ENCODE measurements at regions not wholly inside any gene's neighbourhood (a gene's known extent, or its start where the extent isn't known, plus 50 kb on each side); places are given as distances from the start of the nearest gene placed in this dataset.
"Not testable (repeated sequence)": the region's sequence is repeated elsewhere in the genome, so short reads cannot be mapped to it uniquely, and the experiment has no call there.

DNA sequence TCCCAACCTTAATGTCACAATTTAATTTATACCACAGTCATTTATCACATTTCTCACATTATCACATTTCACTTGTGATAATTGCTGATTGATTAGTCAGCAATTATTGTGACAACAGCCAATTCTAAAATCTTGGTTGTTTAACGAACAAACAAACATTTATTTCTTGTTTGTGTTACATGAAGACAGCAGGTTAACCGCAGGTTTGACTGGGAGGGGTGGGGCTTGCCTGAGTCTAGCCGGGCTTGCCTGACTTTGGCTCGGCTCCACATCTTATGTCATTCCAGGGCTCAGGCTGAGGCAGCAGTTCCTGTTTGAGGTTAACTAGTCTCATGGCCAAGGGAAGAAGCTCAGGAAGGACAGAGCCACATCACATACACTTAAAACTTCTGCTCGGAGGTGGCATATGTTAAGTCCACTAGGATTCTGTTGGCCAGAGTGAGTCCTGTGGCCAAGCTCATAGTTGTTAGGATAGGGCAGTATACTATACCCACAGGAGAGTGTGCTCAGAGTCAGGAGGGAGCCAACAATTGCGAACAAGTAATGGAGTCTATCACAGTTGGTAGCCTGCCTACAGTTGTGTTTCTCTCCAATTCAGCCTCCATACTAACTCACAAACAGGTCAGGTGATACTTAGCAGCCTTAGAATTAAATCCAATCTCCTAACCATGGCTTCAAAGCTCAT, 90.0 kb upstream of the IFNGR1 start:
- peak; percentile 66 for DNase-seq (ENCODE audit: low spot score)

DNA sequence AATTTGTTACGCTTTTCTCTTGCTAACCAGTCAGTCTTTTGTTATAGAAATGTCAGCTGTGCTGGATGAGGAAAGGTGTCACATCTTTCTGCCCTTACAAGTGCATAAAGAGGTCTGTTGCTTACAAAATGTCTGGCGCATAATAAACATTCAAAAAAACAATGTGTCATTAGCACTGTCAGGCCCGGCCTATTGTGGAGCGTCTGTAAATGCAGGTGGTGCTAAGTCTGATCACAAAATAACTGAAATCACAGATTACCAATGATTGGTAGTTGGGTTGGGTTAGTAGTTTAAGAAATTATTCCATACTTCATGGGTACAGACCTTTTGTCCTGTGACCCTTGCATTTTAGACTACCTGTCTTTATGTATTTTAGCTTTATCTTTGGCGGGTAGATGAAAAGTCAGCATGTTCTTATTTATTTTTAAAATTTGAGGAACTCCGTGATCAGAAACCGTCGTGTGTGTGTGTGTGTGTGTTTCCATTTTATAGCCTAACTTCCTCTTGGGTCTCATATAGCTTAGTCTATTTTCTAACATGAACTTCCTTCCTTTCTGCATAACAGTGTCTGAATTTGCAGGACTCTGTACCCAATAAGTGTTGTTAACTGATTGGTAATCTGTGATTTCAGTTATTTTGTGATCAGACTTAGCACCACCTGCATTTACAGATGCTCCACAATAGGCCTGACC, 88.1 kb upstream of the IFNGR1 start:
- DNase-seq (ENCODE audit: low spot score): no peak

DNA sequence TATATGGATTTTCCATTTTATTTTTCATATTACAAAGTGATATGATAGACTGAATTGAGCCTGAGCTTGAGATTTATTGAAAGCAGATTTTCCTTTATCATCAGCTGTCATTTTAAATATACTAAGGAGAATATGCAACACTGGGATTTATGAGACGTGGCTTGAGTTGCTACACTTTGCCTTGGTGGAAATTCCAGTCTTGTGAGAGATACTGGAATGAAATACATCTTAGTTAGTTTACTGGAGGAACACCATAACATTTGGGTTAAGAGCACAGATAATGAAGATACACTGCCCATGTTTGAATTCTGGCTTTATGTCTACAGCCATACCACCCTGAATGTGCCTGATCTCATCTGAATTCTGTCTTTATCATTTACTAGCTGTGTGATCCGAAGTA, 86.5 kb upstream of the IFNGR1 start:
- no peak for DNase-seq (ENCODE audit: low spot score)

DNA sequence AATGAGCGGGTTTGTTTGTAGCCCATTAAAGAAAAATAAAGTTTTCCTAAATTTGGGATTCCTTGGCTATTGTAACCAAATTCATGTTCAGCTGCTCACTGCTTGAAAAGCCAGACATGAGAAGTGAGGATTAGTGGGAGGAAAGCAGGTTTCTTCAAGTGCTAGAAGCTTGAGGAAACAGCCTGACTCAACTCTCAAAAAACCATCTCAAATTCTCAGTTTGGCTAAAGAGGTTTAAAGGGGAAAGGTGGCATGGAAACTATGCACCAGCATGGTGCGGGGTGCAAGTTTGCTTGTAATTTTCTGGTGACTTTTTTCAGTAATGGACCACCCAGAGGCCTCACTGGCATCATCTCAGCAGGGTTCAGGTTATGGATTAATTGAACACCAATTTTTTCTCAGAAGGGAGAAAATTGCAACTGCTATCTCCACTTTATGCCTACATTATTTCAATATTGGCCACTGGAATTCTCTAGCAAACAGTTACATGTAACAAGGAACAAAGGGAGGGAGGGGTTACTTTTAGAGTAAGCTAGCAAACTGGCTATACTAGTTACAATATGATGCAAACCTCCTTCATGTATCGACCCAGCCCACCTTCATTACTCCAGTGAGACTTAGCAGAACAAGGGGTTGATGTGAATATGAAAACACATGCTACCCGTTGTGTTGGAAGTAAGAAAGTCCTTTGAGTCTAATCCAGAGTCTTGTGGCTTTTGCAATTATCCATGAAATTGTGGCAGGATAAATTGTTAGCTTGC, 85.0 kb upstream of the IFNGR1 start:
- no peak for DNase-seq (ENCODE audit: low spot score)

DNA sequence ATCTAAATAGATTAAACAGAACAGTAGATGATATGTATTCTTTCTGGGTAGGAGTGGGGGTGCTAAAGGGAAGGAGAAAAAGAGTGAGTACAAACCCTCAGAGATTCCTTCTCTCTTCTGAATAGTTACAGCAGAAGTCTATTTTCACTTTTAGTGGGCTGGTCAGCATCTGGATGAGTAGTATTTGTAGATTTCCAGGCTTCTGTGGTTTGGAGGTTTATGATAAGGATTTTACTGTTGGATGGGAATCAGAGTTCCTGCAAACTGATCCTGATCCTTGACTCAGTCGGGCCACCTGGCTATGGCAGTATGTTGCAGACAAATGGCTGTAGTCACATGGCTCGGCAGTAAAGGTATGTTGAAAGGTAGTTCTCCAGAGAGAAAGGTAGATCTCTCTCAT, 84.3 kb upstream of the IFNGR1 start:
- DNase-seq (ENCODE audit: low spot score): no peak

DNA sequence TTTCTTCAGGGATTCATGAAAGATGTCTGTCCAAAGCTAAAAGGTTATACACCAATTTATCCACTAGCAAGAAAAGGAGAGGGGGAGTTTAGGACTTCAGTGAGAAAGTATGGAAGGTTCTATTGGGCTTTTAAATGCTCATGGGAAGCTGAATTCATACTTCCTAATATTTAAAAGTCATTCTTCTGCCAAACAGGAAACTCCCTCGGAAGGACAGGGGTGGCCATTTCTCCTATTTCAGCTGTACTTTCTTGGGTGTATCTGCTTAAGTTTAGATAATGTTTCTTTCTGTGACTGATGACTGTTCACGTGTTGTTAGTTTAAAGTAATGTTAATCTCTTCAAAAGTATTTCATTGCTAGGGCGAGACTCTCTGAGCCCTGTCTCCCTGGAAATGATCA, 80.5 kb upstream of the IFNGR1 start:
- DNase-seq (ENCODE audit: low spot score): no peak

DNA sequence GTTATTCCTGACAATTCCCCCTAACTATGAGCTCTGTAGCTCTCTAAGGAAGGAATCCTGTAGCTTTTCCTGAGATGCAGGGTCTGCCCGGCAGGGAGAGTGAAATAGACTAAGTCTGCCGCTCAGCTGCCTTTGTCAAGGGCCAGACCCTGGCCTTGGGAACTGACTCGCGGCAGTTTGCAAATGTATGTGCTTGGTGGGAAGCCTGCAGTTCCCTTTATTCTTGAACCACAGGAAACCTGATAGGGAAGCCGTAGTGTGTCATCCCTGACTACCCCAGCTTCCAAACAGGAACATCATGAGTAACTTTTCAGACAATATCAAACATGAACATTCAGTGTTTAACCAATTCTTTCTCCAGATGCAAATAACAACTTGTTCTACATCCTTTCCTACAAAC, 78.7 kb upstream of the IFNGR1 start:
- DNase-seq (ENCODE audit: low spot score): peak; percentile 11

DNA sequence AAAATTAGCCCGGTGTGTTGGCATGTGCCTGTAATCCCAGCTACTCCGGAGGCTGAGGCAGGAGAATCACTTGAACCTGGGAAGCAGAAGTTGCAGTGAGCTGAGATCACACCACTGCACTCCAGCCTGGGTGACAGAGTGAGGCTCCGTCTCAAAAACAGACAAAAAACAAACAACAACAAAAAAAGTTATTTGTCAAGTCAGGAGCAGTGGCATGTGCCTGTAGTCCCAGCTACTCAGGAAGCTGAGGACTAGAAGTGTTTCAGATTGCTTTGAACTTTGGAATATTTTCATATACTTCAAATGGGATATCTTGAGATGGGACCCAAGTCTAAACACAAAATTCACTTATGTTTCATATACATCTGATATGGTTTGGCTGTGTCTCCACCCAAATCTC, 73.1 kb upstream of the IFNGR1 start:
- DNase-seq (ENCODE audit: low spot score): not testable (repeated sequence)

DNA sequence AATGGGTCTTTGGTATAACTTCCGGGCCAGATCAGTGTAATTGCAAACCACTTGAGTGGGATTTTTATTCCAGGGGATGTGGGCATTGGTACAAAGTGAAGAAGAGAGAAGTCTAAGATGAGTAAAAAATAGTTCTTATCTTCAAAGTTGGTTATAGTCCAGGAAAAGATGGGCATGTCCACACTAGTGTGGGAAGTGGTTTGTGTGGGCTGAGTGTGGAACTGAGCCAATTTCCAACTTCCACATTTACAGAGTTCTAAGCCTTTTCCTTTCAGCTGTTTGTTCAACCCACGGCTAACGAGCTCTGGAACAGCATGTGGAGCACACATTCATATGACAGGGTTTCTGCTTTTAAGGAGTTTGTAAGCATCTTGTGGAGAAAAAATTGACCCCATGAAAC, 72.3 kb upstream of the IFNGR1 start:
- DNase-seq (ENCODE audit: low spot score): peak; percentile 12

DNA sequence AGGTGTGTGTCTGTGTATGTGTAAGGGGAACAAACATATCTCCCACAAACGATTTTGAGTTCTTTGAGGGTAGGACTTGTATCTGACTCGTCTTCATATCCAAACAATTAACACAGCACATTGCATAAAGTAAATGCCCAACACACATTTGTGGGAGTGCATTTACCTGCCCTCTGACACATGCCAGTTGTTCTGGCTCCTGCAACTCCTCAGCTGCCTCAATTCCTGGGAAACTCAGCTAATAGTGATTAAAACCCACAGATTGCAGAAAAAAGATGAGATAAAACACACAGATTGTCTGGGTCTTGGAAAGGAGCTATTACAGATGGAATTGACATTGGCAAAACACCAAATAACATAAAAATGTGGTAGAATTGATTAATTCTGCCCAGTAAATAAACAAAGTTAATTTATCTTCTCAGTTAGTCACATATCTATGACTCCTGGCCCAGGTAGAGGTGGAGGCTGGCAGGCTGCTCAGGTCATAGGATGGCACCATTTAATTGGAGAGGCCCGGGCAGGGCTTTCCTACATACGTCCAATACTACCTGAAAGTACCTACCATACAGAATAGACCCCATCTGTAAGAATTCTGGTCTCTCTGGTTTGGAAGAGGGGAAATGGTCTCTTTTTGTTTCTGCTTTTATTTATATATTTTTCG, 71.5 kb upstream of the IFNGR1 start:
- DNase-seq (ENCODE audit: low spot score): no peak

DNA sequence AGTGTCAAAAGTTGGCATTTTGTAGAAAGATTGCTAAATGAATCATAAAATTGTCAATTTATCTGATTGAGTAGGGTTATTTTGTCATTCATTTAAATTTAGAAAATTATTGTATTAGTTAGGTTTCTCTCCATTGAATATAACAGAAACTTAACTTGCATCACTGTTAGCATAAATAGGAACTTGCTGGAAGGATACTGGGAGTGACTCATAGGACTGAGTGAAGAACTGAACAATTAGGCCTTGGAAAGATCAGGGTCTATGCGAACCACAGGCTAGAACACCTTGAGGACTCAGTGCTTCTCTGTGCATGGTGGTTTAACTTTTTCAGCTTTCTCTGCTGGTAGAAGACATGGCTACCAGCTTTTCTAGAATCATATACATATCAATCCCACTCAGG, 67.7 kb upstream of the IFNGR1 start:
- no peak for DNase-seq (ENCODE audit: low spot score)

DNA sequence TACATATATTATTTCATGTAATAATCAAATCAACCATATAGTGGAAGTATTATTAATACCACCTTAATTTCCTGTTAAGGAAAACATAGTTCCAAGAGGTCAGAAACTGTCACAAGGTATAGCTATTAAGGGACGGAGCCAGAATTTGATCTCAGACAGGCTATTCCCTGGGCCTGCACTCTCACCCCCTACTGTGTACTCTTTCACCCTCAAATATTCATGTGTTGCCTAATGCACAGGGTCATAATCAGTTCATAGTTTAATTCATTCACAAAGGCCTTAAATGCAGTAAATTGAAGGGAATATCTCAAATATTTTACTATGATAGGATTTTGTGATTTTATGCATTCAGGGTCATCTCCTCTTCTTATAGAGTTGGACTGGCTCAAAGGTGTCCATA, 67.2 kb upstream of the IFNGR1 start:
- no peak for DNase-seq (ENCODE audit: low spot score)

DNA sequence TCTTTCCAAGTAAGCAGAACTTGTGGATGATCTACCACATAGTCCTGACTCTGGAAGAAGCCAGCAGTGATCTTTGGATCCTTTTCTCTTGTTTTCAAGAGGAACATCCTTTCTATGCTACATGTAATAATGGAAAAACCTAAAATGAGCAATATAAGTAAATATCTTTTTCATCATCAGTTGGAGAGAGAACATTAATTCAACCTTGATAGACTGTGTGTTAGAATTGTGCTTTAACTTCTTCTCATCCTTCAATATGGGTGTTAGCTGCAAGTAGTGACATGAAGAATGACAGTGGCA, 65.6 kb upstream of the IFNGR1 start:
- no peak for DNase-seq (ENCODE audit: low spot score)

DNA sequence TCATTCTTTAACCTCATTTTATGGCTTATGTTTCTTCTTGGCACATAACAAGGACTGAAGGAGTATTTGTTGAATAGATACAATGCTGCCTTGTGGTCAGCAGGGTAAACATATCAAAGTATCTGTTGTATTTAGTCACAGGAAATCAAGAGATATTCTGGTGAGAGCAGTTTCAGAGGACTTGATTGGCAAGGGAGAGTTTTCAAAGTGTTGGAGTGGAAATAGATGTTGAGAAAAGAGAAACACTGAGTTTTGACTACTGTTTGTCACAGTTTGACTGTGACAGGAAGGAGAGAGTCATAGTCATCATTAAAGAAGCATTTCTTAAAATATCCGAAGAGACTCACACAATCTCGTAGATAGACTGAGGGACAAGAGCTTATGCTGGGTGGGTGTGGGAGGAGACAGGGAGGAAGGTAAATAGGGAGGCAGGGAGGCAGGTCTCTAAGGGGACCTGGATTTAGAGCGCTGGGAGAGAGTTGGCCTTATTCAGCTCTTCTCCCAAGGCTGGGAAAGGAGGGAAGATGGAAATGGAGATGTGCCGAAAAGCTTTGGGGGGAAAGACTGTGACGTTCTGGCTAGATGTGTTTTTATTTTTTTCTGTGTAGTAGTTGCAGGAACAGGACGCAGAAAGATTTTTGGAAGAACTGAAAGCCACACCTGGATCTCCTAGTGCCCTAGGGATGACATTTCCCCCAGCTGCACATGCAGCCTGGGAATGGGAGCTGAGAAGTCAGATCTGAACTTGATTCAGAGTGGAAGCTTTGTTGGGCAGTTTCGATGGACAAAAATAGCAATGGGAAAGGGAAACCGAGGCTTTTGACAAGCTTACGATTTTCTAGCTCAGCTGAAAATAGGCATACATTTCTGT, 65.0 kb upstream of the IFNGR1 start:
- DNase-seq (ENCODE audit: low spot score): no peak

DNA sequence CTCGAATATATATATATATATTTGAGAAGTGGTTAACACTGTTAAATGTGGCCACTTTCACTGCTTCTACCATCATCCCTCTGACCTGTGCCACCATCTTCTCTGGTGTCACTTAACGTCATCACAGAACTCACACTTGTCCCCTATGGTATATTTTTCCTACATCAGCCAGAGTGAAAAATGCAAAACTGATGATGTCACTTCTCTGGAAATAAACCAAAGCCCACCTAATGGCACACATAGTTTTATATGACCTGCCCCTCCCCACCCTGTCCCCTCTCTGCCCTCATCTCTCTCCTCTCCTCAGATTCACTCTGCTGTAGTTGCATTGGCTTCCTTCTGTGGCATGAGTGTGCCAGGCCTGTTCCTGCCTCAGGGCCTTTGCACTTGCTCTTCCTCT, 63.9 kb upstream of the IFNGR1 start:
- DNase-seq (ENCODE audit: low spot score): no peak

DNA sequence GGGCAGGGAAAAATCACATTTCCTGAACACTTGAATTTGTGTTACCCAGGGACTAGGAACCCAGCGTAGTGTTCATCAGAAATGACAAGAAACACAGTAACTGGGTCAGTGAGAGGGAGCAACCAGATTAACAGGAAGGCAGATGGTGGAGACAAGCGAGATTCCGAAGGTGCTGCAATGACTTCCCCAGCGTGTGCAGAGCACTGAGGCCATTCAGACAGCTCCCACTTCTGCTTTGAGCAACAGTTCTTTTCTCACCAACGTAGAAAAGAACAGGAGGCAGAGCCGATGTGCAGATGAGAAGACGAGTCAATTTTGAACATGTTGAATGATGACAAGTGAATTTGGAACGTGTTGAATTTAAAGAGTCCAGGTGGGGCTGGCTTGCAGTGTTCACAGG, 63.1 kb upstream of the IFNGR1 start:
- DNase-seq (ENCODE audit: low spot score): no peak

DNA sequence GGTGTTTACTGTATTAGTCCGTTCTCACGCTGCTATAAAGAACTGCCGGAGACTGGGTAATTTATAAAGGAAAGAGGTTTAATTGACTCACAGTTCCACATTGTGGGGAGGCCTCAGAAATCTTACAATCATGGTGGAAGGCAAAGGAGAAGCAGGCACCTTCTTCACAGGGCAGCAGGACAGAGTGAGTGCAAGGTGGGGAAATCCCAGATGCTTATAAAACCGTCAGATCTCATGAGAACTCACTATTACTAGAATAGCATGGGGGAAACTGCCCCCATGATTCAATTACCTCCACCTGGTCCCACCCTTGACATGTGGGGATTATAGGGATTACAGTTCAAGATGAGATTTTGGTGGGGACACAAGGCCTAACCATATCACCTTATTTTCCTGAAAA, 60.1 kb upstream of the IFNGR1 start:
- not testable (repeated sequence) for DNase-seq (ENCODE audit: low spot score)

DNA sequence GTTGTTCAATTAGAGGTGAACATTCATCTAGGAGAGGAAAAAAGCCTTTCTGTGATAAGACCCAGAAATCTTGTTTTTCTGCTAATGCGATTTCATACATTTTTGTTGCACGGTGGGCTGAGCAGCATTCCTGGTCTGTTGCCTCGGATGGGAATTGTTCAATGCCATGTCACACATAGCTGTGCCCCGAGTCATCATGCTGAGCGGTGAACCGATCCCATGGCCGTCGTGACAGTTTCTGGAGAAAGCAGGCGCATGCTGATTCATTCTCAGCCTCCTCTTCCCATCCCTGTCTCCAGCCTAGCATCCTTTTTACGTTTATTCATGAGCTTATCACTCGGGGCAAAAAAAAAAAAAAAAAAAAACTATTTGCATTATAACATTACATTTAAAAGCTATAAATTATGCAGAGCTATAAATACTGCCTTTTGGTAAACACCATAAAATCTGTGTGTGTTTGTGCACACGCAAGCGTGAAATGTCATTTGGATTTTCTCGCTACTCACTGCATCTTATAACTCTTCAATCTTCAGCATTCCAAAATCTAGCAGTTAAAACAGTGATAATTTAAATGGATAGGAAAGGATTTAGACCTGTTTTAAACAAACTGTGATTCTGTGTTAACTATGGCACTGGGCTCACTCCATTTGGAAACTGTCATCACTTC, 58.9 kb upstream of the IFNGR1 start:
- DNase-seq (ENCODE audit: low spot score): peak; percentile 89

DNA sequence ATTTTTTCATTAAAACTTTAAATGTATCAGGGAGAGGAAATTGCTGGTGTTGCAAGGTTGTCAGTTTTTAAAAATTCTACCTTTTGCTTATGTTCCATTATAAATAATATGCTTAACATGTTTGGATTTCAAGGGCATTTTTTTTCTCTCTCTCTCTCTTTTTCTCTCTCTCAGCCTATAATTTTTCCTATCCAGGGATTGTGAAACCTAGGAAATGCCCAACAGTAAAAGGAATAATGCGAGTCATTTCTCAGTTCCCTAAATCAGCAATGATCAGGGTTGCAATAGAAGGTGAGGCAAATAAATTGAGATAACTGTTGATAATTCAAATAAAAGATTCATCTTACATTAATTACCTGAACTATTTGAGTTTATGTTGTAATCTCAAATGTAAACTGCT, 53.2 kb upstream of the IFNGR1 start:
- no peak for DNase-seq (ENCODE audit: low spot score)

DNA sequence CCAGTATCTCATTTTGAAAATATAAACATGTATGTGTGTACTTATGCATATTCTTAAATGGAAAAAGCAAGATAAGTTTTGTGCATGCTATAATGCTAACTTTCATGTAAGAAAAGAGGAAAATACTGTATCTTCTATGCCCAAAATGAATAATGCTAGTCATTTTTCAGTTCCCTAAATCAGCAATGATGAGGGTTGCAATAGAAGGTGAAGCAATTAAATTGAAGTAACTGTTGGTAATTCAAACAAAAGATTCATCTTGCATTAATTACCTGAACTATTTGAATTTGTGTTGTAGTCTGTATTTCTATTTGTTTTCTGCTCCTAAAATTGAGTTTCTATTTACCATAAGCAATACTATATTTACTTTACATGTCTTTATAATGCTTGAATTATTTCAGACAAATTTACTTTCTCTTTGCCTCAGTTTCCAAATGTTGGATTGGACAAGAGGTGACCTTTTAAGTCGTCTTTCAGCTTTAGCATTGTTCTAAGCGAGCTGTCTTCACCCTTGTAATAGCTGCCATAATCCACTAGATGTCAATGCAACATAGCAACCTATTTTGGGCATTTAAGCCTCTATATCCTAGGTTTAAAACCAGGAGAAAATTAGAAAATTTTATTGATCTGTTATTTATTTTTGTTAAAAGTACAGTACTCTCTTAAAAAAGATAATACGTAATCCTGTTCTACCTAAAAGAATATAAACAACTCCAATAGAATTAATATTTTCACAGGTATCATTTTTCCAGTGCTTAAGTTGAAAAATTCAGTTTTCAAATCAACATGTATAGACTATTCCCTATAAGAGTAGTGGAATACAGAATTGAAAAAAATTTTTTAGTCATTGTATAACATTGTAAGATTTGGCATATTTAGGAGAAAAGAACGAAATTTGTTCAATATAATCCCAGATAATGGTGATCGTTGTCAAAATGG, 52.3 kb upstream of the IFNGR1 start:
- DNase-seq (ENCODE audit: low spot score): peak; percentile 62
